ENCODE measurements at regions not wholly inside any gene's neighbourhood (a gene's known extent, or its start where the extent isn't known, plus 50 kb on each side); places are given as distances from the start of the nearest gene placed in this dataset.
A peak's percentile ranks its signal among the peaks of the same experiment; 100 is the strongest.
"Not testable (repeated sequence)": the region's sequence is repeated elsewhere in the genome, so short reads cannot be mapped to it uniquely, and the experiment has no call there.

DNA sequence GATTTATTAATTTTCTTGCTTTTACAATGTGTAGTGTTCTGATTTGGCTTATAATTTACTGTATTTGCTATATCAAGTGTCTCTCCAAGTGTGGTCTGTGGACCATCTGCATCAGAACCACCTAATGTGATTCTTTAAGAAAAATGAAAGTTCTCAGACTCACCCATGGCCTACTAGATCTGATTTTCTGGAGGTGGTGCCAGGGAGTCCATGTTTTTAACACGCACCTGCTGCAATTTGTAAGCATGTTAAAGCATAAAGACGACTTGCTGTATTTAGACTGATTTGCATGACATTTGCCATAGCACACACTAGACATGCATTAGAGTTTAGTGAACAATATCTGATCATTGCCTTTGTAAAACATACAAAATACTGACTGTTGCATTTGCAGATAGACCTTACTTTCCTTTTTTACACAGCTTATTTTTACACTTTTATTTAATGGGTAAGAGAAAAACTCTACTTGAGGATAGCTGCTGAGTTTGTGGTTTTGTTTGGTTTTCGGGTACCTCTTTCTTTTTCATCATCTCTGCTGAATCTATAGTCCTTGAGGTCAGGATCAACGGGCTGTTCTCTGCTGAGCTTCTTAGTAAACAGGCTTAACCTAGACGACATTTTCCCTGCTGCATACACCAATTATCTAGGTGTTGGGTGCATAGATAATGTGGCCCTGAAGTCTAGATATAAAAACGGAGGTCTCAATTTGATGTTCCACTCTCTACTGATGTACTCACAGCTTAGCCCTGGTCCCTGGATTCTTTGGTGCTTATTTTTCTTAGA, 138.0 kb upstream of the ZNF366 start:
- H3K4me3 ChIP-seq (ENCODE audit: low read depth, low read length): no peak overlapping the region
- DNase-seq (ENCODE audit: low read depth, low spot score): no peak
- in situ Hi-C loops (cut with HindIII; ENCODE audit: low sequenced_read_pairs): no loop called here
- TF ChIP-seq, protein P1, sequence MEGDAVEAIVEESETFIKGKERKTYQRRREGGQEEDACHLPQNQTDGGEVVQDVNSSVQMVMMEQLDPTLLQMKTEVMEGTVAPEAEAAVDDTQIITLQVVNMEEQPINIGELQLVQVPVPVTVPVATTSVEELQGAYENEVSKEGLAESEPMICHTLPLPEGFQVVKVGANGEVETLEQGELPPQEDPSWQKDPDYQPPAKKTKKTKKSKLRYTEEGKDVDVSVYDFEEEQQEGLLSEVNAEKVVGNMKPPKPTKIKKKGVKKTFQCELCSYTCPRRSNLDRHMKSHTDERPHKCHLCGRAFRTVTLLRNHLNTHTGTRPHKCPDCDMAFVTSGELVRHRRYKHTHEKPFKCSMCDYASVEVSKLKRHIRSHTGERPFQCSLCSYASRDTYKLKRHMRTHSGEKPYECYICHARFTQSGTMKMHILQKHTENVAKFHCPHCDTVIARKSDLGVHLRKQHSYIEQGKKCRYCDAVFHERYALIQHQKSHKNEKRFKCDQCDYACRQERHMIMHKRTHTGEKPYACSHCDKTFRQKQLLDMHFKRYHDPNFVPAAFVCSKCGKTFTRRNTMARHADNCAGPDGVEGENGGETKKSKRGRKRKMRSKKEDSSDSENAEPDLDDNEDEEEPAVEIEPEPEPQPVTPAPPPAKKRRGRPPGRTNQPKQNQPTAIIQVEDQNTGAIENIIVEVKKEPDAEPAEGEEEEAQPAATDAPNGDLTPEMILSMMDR (IDR thresholded peaks at IDR 0.05; ENCODE audit: low read depth, low read length): no peak

DNA sequence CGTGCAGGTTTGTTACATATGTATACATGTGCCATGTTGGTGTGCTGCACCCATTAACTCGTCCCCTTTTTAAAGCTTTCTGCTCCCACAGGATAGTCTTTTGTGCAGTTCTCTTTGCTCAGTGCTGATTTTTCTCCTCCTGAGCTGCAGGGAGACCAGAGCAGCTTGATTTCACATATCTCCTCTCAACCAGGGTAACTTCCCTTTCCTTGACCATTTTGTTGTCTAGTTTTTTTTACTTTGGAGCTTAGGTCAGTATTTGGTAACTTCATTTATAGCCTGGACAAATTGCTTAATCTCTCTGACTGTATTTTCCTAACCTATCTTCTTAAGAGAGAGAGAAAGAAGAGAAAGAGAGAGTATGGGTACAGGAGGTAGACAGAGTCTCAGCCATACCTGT, 137.1 kb upstream of the ZNF366 start:
- in situ Hi-C loops (cut with HindIII; ENCODE audit: low sequenced_read_pairs): no loop called here
- no peak overlapping the region for H3K4me3 ChIP-seq (ENCODE audit: low read depth, low read length)
- TF ChIP-seq, protein P1 (IDR thresholded peaks at IDR 0.05; ENCODE audit: low read depth, low read length): no peak
- DNase-seq (ENCODE audit: low read depth, low spot score): no peak

DNA sequence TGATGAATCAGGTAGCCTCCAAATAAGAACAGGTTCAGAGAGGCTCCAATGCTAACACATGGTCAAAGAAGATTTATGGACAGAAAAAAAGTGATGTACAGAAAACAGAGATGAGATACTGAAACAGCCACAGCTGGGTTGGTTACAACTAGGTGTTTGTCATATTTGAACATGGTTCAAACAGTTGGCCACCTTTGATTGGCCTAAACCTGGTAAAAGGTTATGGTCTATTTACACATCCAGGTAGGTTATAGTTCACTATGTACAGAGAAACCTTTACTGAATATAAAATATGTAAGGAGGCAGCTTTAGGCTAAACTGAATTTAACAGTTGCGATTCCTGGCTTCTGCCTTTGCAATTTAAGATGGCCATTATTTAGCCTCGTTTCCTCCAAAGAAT, 134.0 kb upstream of the ZNF366 start:
- H3K4me3 ChIP-seq (ENCODE audit: low read depth, low read length): no peak overlapping the region
- no peak for DNase-seq (ENCODE audit: low read depth, low spot score)
- in situ Hi-C loops (cut with HindIII; ENCODE audit: low sequenced_read_pairs): no loop called here
- TF ChIP-seq, protein P1 (IDR thresholded peaks at IDR 0.05; ENCODE audit: low read depth, low read length): no peak

DNA sequence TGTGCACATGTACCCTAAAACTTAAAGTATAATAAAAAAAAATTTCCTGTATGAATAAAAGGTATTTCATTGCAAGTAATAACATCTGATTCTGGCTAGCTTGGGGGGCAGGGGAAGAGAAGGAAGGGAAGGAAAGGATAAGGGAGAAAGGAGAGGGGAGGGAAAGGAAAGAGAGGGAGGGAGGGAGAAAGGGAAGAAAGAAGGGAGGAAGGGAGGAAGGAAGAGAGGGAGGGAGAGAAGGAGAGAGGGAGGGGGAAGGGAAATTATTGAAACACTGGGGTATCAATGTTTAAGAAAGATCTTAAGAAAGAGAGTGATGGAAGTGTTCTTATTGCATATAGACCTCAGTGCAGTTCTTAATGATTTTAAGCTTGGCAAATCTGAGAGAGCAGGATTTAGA, 129.8 kb upstream of the ZNF366 start:
- no peak for DNase-seq (ENCODE audit: low read depth, low spot score)
- in situ Hi-C loops (cut with HindIII; ENCODE audit: low sequenced_read_pairs): no loop called here
- TF ChIP-seq, protein P1 (IDR thresholded peaks at IDR 0.05; ENCODE audit: low read depth, low read length): no peak
- H3K4me3 ChIP-seq (ENCODE audit: low read depth, low read length): no peak overlapping the region

DNA sequence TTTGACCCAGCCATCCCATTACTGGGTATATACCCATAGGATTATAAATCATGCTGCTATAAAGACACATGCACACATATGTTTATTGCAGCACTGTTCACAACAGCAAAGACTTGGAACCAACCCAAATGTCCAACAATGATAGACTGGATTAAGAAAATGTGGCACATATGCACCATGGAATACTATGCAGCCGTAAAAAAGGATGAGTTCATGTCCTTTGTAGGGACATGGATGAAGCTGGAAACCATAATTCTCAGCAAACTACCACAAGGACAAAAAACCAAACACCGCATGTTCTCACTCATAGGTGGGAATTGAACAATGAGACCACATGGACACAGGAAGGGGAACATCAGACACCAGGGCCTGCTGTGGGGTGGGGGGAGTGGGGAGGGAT, 129.4 kb upstream of the ZNF366 start:
- DNase-seq (ENCODE audit: low read depth, low spot score); H3K4me3 ChIP-seq (ENCODE audit: low read depth, low read length); in situ Hi-C loops (cut with HindIII; ENCODE audit: low sequenced_read_pairs): not testable (repeated sequence)

DNA sequence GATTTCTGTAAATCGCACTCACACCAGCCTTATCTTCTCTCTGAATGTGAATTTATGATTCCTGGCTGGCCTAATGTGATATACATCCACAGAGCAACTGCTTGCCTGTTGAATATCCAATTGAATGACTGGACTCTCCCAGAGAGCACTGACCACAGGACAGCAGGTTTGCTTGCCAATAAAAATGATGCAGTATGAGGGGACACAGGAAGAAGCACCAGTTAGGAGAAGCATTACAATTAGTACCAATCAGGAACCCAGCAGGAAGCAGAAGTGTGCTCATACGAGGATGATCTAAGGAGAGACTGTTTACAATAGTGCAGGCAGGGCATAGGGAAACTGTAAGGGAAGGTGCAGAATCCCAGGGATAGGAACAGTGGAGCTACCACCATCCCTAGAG, 127.2 kb upstream of the ZNF366 start:
- TF ChIP-seq, protein P1 (IDR thresholded peaks at IDR 0.05; ENCODE audit: low read depth, low read length): no peak
- peak; percentile 56 for DNase-seq (ENCODE audit: low read depth, low spot score)
- in situ Hi-C loops (cut with HindIII; ENCODE audit: low sequenced_read_pairs): no loop called here
- no peak overlapping the region for H3K4me3 ChIP-seq (ENCODE audit: low read depth, low read length)

DNA sequence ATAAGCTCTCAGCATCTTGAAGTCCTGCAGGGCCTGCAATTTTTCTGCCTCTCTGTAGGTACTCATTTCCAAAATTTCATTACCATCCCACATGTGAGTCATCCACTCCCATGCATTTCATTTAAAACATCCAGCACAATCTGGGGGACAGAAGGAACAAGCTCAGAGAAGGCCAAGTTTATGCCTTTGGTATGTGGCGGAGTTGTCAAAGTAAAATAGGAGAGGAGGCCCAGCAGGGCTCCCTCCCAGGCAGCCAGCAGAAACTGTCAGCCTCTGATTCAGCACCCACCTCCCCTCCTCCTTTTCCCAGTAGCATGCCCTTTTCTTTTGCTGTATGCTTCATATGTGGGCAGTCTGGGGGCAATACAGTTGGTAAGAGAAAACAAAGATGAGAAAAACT, 126.4 kb upstream of the ZNF366 start:
- TF ChIP-seq, protein P1 (IDR thresholded peaks at IDR 0.05; ENCODE audit: low read depth, low read length): no peak
- no peak overlapping the region for H3K4me3 ChIP-seq (ENCODE audit: low read depth, low read length)
- in situ Hi-C loops (cut with HindIII; ENCODE audit: low sequenced_read_pairs): no loop called here
- DNase-seq (ENCODE audit: low read depth, low spot score): peak; percentile 76

Measured in astrocyte of the spinal cord (primary cell).